Left lobe of liver (tissue), 2 donors: ENCODE measurements at regions not wholly inside any gene's neighbourhood (a gene's known extent, or its start where the extent isn't known, plus 50 kb on each side); places are given as distances from the start of the nearest gene placed in this dataset.

Source experiments
- ATAC-seq: fragments of 200-7000 bp; cut with Tn5 transposase; one replicate; pipeline ENCODE4 v1.9.1; 2020; ENCODE audit warnings: mild to moderate bottlenecking, moderate library complexity
- DNase-seq: peaks from one replicate; pipeline ENCODE4 v3.0.0-alpha.2; 2020; ENCODE audit warnings: low spot score
- donor health status: DM: no; HTN: no; CAD: no; lungs with moderate emphysema.
- donor health status: DM: no; HTN: yes; CAD: no.

DNA sequence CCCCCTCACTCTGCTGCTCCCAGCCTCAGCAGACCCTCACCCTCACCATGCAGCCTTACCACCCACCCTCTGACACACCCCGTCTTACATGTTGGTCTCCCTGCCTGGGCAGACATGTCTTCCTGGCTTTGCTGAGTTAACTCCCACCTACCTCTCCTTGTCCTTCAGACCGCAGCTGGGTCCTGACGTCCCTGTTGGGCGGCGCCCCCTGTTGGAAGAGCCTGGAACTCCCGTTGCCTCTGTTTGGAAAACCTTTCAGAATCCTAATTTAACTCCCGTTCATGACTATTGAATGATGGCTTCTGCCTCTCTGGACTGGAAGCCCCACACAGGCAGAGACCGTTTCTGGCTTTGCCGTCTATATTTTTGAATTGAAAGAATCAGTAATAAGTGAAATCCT, 245.1 kb downstream of the MYLK4 start:
- ATAC-seq (no peak), DNase-seq (no peak)

DNA sequence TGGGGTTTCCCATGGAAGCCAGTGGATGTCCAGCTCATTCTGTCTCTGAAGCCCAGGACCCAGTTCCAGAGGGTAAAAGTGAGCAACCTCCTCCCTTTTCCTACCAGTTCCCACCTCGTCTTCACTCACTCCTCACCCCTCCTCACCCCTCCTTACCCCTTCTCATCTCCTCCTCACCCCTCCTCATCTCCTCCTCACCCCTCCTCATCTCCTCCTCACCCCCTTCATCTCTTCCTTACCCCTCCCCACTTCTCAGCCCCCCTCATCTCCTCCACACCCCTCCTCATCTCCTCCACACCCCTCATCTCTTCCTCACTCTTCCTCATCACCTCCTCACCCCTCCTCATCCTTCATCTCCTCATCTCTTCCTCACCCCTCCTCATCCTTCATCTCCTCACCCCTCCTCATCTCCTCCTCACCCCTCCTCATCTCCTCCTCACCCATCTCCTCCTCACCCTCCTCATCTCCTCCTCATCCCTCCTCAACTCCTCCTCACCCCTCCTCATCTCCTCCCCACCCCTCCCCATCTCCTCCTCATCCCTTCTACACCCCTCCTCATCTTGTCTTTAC, 246.1 kb downstream of the MYLK4 start:
- no peak for ATAC-seq

DNA sequence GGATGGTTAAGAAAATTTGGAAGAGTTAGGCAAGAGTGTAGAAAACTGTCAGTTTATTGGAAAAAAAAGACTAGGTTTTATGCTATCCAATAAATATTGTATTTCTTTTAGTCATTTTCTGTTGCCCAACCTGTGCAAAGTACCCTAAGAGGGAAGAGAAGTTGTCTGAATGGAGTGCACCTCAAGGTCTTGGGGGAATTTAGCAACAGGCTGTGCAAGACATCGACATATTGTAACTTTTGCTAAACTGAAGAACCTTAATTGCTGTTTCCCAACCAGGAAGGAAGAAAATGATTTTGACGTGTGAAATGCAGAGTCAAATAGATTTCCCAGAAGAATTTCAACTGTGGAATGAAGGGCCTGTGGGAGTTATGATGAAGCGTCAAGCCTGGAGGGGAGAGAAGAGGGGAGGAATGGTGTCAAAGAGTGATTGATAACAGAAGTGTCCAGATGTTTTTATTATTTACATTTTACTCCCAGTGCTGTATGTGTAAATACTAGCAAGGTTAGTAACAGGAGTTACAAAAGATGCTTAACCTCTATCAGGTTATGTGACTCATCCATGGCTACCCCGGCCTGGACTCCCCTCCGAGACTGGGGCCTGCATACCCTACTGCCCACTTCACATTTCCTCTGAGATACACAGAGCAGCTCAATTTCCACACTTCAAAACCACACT, 246.8 kb downstream of the MYLK4 start:
- ATAC-seq (no peak), DNase-seq (no peak)

More for the DNA sequence above, 246.1 kb downstream of the MYLK4 start:
- no peak for DNase-seq

DNA sequence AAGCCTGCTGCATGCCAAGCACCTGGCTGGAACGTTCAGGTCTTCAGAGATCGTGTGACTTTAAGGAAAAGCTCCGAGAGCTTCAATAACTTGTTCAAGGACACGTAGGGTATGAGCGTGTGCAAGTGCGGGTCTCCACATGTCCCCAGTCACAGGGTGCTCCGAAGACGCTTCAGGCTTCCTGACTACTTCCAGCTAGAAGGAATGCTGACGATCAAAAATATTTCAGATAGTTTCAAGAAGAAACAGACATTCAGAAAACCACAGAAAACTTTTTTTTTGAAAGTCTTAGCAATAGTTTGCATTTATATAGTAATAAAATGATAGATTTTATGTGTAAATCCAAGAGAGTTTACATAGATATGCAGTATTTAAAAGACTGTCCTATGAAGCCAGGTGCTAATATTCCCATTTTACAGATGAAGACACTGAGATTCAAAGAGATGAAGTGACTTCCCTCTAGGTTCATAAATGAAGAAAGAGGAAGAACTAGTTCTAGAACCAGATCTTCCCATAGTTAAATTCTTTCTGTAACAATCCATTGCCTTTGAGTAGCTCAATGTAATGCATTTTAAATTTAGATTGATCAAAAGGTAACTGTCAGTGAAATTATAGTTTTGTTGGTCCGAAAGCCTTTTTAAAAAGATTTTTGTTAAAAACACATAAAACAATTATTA, 247.6 kb downstream of the MYLK4 start:
- DNase-seq, result no peak
- ATAC-seq, result no peak

DNA sequence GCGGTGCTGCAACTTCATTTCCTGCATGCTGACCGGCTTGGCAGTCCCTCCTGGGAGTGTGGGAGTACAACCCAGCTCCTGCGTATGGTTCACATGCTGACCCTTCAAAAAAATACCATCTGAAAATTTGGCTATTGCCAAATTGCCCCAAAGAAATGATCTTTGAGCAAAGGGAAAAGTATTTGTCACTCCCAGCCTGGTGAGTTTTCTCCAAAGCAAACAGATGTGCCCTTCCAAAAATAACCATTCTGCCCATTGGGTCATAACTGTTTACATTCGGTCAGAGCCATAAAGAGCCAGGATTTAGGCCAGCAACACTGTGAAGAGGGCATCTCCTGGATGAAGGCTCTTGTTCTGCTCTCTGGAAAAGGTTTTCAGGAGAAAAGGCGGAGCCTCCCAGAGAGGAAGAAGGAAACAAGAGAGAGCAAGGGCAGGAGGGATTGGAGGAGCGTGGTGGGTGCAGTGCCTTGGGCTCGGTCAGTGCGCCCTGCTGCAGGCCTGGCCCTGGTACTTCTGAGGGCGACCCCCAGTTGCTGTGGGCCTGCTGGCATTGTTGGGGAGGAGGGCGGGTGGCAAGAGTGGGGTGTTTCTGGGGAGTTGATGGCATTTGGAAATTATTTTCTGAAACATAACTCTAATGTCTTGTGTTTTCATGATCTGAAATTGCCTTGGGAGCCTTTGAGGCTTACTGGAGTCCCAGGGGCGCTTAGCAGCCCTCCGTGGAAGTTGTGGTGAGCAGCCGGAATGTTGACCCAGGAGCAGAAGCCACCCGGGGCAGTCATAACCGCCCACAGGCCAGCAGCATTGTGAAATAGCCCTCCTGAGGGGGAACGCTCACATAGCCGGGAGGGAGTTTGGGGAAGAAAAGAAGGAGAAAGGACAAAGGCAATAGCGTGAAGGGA, 248.4 kb downstream of the MYLK4 start:
- DNase-seq (no peak), ATAC-seq (peak; percentile 74)

DNA sequence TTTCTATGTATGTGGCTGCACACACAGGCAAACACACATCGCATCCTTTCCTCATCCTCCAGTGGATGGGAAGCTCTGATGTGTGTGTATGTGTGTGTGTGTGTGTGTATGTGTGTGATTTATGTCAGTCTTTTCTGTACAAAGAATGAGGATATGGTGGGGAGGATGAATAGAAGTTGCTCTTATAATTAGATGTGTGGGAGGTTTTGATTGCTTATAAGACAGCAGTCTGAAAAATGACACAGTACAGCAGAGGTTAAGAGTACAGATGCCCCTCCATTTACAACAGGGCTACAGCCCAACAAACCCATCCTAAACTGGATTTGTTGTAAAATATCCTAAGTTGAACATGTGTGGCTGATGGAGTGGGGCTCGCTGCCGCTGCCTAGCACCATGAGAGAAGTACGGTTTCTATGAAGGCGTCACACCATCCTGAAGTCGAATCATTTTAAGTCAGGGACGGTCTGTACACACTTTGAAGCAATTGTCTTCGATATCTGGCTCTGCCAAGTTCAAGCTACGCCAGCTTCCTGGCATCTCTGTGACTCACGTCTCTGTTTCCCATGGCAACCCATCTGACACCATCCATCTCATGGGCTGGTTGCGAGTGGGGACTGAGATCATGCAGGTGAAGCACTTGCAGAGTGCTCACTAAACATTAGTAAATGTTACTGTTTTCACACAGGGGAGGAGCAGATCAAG, 252.6 kb downstream of the MYLK4 start:
- DNase-seq (peak; percentile 12), ATAC-seq (no peak)

DNA sequence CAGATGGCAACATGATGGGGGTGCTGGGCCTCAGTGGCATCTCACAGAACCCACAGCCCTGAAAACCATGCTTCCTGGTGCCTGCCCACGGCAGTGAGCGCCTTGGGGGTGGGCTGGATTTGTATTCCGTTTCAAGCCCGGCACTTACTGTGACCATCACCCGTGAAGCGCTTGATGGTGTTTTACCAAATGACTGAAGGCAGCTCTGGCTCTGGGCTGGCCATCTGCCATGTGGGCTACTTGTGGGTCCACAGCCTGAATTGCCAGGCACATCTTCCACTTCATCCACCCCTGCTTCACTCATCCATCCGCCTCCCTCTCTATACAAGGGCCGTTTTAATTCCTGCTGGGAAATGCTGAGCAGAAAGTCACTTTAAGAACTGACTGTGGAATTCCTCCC, 250.9 kb upstream of the GMDS start:
- ATAC-seq (no peak), DNase-seq (peak; percentile 23)

DNA sequence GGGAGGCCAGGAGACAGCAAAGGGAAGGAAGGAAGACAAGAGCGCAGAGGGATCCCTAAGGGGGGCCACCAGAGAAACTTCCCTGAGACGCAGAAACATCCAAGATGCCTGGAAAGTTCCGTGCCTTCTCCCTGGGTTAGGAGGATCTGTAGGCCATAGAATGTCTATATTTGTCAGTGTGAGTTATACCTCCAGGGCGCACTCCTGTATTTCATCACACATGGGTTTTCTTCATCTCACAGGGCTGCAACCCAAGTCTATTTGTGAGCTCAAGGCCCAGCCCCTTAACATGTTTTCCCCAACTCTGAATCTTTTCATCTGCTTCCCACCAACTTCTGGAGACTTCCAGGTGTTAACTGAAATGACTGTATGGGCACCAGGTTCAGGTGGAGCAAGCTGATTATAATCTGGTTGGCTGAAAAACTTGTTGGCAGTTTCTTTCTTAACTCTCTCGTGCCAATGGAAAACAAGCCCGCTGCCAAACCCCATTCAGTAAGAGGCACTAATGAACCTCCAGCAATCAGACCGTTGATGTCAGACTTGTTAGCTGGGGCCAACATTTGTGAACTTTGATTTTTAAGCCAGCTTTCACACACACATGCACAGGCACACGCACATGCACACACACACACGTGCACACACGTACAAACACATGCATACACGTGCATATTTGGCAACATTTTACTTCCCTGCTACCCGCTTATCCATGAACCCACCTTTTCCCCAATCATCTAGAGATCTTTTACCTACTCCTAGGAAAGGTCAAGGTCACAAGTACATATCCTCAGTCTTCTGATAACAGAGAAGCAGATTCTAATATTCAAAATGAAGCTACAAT, 247.5 kb upstream of the GMDS start:
- peak; percentile 27 for DNase-seq
- ATAC-seq, result no peak

DNA sequence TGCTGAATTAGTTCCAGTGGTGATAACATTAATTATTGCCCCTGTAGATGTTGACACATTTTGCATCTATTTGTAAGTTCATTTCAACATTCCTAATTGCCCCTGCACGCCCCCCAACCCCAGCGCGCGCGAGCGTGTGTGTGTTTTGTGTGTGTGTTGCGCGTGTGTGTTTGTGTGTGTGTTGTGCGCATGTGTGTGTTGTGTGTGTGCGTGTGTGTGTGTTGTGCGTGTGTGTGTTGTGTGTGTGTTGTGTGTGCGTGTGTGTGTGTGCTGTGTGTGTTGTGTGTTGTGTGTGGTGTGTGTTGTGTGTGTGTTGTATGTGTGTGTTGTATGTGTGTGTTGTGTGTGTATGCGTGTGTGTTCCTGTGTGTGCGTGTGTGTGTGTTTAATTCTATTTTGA, 245.7 kb upstream of the GMDS start:
- DNase-seq (peak; percentile 23), ATAC-seq (no peak)

DNA sequence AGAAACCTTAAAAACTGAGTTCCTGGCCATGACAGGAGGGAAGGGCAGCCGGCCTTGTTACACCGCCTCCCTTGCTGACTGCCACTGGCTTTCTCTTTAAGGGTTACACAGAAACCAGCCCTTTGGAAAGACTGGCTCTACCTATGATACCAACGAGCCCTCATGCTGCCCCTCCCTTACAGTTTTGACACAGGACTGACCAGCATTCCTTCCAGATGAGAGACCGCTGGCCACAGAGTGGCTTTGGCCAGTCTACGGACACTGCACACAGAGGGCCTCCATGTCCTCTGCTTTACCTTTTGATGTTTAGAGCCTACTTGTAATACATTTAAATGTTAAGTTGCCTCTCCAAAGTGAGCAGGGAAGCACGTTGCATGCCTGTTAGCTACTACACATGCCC, 243.2 kb upstream of the GMDS start:
- DNase-seq (no peak), ATAC-seq (no peak)

DNA sequence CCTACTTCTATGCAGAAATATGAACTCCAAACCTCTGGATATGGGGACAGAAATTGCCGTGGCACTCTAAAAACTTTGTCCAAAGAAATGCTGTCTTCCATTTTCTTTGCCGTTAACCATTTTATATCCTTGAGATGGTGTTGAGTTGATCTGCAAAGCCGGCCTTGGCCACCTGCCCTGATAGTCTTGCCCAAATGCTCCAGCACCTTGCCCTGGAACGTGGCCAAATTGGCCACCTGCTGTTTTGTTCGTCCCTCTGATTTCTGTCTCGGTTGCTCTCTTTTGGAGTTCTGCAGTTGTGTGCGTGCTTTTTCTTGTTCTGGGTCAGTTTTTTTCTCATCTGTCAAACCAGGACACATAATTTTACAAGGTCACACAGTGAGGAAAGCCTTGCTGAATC, 239.7 kb upstream of the GMDS start:
- ATAC-seq, result no peak
- no peak for DNase-seq

DNA sequence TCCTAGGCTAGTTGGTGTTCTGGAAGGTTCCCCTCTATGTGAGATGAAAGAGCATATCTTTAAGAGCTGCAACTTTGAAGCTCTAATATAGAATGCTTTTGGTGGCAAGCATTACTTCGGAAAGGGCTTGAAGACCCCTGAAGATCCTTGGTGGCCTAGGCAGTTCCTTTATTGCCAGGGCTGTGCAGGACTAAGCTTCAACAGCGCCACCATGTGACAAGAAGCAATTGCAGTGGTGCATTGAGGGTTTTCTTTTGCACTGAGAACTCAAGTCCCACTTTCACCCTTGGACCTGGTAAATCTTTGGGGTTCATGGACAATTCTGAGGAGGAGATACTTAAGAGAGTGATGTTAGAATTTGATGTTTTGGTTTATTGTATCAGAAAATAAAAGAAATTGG, 237.4 kb upstream of the GMDS start:
- ATAC-seq, result no peak
- DNase-seq, result peak; percentile 11

DNA sequence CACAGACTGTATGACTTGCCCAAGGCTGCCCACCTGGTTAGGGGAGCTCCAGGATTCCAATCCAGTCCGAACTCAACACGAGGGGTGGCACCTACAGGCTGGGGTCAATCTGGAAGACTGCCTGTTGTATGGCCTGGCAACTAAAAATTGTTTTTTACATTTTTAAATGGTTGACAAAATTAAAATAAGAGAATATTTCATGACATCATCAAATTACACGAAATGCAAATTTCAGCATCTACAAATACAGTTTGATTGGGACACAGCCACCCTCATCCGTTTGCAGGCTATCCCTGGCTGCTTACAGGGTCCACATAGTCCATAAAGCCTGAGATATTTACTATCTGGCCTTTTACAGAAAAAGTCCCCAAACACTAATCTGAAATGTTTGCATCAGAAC, 235.9 kb upstream of the GMDS start:
- DNase-seq (peak; percentile 10), ATAC-seq (no peak)

DNA sequence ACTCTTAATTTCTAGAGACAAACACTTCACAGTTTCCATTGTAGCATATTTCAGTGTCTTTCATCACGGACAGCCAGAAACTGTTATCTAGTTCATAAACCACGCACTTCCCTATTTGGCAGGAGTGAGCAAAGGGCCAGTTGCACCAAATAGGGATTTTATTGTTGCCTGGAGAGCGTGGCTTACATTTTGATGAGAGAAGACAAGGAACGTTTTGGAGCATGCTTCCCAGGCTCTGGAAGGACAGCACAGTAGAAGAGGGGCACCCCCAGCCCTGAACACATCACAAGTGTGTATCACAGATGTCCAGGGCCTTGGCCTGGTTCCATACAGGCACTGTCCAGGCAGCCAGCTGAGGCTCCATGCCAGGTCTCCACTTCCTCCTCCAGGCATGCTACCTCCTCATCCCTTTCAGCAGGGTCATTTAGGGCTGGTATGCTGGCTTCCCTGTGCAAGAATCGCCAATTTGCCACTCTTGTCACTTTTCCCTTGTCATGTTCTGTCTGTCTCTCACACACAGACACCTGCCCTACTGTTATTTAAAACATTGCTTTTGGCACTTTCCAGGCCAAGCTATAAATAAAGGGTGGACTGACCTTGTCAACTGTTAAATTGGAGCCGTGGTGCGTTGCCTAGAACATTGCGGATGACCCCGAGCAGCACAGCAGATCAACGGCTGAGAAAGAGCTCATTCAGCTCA, 235.0 kb upstream of the GMDS start:
- ATAC-seq, result no peak
- peak; percentile 40 for DNase-seq

DNA sequence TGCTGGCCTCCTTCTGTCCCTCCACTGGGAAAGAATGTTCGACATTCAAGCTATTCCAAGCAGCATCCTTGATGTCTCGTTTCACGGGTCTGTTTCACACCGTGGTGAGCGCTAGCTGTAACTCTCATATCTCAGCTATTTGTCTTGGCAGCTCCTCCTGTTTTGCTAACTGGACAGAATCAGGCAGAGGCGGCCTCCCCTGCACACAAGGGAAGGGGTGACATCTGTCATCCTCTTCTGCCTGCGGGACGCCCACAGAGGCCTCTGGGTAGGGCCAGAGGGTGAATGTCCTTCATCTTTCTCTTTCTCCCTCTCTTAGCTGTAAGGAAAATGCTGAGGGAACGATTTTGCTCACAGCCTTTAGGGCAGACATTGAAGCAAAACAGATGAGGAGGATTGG, 232.8 kb upstream of the GMDS start:
- peak; percentile 19 for DNase-seq

DNA sequence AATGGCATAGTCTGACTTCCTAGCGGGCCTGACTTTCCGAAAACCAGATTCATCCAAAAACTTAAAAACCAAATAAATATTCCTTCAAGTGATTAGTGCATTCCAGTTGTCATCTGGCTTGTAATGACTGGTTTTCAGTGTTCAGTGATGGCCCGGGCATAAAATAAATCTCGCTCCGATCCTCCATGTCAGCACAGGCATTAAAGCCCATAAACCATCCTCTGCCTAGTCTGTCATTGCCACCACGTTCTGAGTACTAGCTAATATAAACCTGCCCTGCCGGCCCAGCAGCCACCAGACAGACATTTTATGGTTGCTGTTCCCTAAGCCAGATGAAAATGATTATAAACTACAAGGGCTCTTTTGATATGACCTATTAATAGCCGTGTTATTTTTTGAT, 232.3 kb upstream of the GMDS start:
- DNase-seq (no peak), ATAC-seq (no peak)

More for the DNA sequence above, 232.8 kb upstream of the GMDS start:
- no peak for ATAC-seq

DNA sequence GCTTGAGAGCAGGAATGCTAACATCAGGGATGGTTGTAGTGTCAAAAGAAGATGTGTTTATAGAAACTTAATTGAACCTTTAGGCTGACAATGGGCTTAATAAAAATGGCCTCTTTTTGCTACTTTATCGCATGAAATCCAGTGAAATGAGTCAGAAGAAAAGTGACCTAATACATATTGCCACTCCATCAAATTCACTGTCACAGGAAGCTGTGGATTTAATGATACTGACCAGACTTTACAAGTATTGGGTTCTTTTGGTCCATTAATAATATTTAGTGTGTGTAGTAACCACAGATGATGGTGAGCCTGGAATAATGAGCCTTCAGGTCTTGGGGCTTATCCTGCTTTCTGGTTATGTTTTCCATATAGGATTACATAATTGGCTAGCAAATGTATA, 231.8 kb upstream of the GMDS start:
- DNase-seq, result no peak
- no peak for ATAC-seq

DNA sequence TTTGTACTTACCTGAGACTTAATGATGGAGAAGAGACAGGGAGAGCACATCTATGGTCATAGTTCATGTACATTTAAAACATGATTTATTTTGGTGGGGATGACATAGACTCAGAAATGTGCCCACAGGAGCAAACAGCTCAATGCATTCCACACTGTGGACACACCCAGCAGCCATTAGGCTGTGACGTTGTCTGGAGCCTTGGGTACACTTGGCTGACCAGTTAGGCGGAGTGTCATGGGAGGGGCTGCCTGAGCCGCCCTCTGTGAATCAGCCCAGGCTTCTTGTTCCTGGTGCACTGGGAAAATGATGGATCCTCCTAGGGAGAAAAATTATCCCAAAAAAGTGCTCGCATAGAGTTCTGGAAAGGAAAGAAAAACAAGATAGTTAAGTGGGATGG, 231.0 kb upstream of the GMDS start:
- ATAC-seq (no peak), DNase-seq (no peak)

DNA sequence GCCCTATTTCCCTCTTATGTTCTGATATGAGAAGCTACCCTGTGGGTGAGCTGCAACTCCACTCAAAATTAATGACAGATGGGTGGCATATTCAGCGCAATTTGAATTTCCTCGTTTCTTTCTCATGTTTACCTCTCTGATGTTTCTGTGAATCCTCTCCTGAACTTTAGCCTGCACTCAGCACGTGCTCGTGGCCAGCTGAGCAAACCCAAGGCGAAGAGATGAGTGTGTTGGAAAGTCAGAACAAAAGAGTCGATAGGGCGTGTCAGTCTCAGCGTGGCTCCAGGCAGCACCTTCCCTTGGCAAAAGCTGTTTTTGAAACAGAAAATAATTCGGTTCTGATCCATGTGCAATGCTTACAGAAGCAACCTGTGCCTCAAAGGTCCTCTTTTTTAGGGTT, 226.1 kb upstream of the GMDS start:
- ATAC-seq, result no peak

More for the DNA sequence above, 226.1 kb upstream of the GMDS start:
- DNase-seq, result no peak
